HG03342 (cell line): ENCODE measurements at regions not wholly inside any gene's neighbourhood (a gene's known extent, or its start where the extent isn't known, plus 50 kb on each side); places are given as distances from the start of the nearest gene placed in this dataset.
"Not testable (repeated sequence)": the region's sequence is repeated elsewhere in the genome, so short reads cannot be mapped to it uniquely, and the experiment has no call there.

Experiments
- ATAC-seq: cut with Tn5 transposase; IDR thresholded peaks from one replicate; pipeline ENCODE4 v1.9.1; 2021; ENCODE audit warnings: mild to moderate bottlenecking, moderate library complexity; ENCODE audit not compliant: unreplicated experiment

DNA sequence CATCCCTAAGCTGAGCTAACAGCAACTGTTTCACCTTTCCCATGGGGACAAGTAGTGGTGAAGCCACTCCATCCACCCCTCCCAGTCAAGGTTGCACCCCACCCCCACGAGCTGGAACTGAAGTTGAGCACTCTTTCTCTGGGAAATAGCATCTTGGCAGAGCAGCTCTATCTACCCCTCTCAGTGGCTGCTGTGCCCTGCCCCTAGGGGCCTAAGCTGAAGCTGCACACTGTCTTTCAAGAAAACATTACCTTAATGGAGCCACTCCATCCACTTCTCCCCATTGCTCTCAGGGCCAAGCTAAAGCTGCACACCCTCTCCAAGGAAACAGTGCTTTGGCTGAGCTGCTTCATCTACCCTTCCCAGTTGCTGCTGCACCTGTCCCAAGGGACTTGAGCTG is 170.6 kb upstream of the CCDC196 start:
- no peak for ATAC-seq

GRCh38 chr14:66322564-66322963 is 163.6 kb upstream of the CCDC196 start:
- no peak for ATAC-seq

- no peak for ATAC-seq
These were observed 155.9 kb upstream of the CCDC196 start for GRCh38 chr14:66330228-66330627.

GRCh38 chr14:66330916-66331315 is 155.3 kb upstream of the CCDC196 start:
- no peak for ATAC-seq

- not testable (repeated sequence) for ATAC-seq
These were observed 152.9 kb upstream of the CCDC196 start for GRCh38 chr14:66333293-66333692.

- ATAC-seq = no peak
These were observed 144.9 kb upstream of the CCDC196 start for GRCh38 chr14:66341239-66341638.

GRCh38 chr14:66345986-66346385 is 140.2 kb upstream of the CCDC196 start:
- ATAC-seq = no peak

- no peak for ATAC-seq
These were observed 134.9 kb upstream of the CCDC196 start for GRCh38 chr14:66351310-66351709.

DNA sequence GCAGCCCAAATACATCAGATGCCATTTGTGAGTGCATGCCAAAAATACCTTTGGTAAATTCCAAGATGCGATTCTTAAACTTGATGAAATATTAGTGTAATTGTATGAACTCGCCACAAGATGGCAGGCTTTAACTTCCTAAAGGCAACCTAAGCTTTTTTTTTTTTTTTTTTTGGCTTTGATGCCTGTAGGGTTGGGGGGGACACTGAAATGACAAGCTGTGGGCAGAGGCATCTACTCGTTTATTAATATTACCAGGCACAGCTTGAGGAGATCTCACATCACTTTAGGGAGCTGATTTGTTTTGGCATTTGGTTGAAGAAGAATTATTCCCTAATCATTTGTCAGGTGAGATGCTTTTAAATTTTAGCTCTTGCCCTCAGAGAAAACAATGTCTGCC is 126.7 kb upstream of the CCDC196 start:
- no peak for ATAC-seq

GRCh38 chr14:66360366-66360926 is 125.7 kb upstream of the CCDC196 start:
- no peak for ATAC-seq

GRCh38 chr14:66361013-66361412 is 125.2 kb upstream of the CCDC196 start:
- no peak for ATAC-seq

- ATAC-seq = no peak
These were observed 120.8 kb upstream of the CCDC196 start for GRCh38 chr14:66365388-66365787.

GRCh38 chr14:66369157-66369697 is 116.9 kb upstream of the CCDC196 start:
- no peak for ATAC-seq

DNA sequence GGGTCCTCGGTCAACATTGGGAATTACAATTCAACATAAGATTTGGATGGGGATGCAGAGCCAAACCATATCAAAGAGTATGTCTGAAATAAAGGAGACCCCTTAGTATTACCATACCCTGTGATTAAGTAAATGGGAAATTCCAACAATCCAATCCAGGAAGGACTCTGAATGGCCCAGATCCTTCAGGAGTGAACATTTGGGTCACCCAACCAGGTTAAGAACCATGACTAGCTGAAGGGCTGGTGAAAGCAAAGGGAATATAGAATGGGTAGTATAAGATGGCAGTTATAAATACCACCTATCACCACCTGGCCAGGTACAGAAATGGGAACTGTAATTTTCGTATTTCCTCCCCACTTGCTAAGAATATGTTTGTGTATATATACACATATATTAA is 114.4 kb upstream of the CCDC196 start:
- ATAC-seq = no peak

- no peak for ATAC-seq
These were observed 110.9 kb upstream of the CCDC196 start for GRCh38 chr14:66375046-66375964.

- ATAC-seq = no peak
These were observed 108.6 kb upstream of the CCDC196 start for GRCh38 chr14:66377574-66377973.

DNA sequence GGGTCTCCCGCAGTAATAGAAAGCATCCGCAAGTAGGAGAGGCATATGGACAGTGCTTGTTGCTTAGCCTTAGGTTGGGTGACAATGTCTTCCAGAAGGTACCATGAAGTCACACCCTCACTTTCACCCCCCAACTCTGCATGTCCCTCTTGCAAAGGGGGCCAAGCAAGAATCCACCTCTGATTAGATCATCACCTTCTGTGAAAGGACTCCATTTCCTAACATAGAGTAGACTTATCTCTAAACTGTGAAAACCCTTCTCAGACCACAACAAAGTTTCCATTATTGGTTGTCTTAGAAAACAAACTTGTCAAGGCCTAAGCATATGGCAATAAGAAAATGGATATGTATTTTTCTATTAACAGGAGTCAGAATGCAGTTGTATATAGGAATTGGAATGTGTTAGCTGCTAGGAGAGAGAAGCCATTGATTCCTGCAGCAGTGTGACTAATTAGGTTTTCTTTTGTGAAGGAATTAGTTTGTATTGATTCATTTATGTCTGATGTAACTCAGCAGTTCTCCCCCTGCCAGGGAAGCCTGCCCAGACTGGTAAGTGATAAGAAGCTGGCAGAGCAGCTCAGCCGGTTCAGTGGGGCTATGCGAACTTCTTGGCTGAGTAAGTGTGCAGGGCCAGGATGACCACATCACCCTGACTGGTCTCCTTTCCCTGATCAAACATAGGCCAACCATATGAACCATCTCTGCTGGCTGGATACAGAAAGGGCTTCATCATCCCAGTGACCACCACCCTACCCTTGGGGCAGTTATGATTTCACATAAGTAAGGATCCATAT is 107.3 kb upstream of the CCDC196 start:
- no peak for ATAC-seq

DNA sequence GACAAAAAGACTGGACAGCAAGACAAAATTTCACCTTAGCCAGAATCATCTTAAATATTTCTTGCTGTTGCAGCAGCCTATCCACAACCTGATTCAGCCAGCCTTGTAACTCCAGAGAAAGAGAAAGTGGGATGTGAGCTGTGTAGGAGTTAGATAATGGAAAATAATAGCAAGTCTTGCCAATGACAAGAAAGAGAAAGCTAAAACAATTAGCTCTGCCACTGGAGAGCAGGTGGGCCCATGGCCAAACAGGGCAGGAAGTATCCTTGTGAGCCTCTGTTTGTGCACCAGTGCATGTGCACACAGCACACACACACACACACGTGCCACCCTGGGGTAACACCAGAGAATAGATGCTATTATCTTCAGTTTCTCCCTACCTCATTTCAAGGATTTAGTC is 106.0 kb upstream of the CCDC196 start:
- no peak for ATAC-seq

DNA sequence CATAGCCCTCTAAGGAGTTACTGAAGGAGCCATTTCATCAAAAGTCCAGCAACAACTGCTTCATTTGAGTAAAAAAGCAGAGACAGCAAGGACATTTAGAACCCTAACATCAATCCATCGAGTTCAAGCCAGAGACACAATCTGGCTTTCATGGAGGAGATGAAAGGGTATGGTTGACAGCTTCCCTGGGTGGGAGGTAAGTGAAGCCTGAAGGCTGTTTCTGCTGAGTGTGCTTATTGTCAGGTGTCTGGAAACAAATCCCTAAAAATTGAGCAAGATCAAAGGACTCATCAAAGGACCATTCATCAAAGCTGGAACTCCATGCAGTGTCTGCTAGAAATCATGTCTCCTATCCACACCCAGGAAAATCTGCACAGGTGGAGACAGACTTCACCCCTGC is 104.4 kb upstream of the CCDC196 start:
- no peak for ATAC-seq

GRCh38 chr14:66383257-66383656 is 102.9 kb upstream of the CCDC196 start:
- no peak for ATAC-seq

DNA sequence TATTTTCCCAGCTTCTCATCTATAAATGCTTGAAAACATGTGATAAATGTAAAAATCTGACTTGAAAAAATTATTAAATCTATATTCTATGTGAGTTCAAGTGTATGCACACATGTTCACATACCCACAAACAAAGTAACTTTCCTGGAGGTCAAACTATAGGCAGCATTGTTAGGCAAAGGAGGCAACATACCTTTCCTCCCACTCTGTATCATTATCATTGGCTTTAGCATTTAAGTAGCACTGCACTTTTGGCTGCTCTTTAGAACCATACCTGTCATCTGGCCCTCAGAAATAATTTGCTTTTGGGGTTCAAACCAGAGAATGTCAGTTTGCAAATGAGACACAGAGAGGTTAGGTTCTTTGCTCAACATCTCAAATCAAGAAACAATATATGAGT is 102.4 kb upstream of the CCDC196 start:
- ATAC-seq = no peak
